ENCODE measurements at regions not wholly inside any gene's neighbourhood (a gene's known extent, or its start where the extent isn't known, plus 50 kb on each side); places are given as distances from the start of the nearest gene placed in this dataset.

DNA sequence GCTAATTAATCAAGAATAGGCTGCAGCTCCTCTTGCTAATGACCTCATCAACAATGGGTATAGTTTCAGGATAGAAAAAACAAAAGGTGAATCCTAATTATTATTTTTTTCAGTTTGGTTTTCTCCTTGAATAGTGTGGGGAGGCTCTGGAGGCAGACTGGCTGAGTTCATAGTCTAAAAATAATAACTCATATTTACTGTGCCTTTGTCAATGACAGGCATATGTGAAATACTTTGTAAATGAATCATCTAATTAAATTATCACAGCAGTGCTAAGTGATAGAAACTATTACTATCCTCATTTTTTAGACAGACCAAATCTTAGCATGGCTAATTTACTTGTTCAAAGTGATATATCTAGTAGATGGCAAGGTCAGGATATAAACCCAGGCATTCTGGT is 1261.0 kb upstream of the SLC10A2 start:
- no peak overlapping the region for H3K4me2 ChIP-seq (ENCODE audit: low read depth, low read length)
- H3K79me1 ChIP-seq (ENCODE audit: low read depth in 1 of 2, low read length in 2 of 2): no peaks in the 10 kb centered on the region
- H4K91ac ChIP-seq (ENCODE audit: insufficient read depth, low read depth, low read length): no peak overlapping the region
- H3K56ac ChIP-seq (ENCODE audit: extremely low read depth, insufficient read depth, low read length): no peak overlapping the region
- no peak overlapping the region for H2AK9ac ChIP-seq (replicated peaks; ENCODE audit: low read depth, low read length, poor library complexity)
- no peaks in the 10 kb centered on the region for H3K27me3 ChIP-seq (ENCODE audit: control insufficient read depth, insufficient read depth, low read length)
- BruUV-seq (replicated peaks): no TSS peak
- POLR2A ChIA-PET (ENCODE audit: unreplicated experiment): no interaction called here
- no peak overlapping the region for H2BK15ac ChIP-seq (ENCODE audit: low read depth, low read length)
- H2AK5ac ChIP-seq (ENCODE audit: low read depth, low read length): no peak overlapping the region
- H3K27ac ChIP-seq (ENCODE audit: insufficient read depth, low read length): no peak overlapping the region
- H3K18ac ChIP-seq (ENCODE audit: low read depth, low read length): no peak overlapping the region
- TF ChIP-seq SMC3 (IDR thresholded peaks at IDR 0.05; ENCODE audit: low read depth, low read length): no peak
- TF ChIP-seq RCOR1 (IDR thresholded peaks at IDR 0.05; ENCODE audit: insufficient replicate concordance, low read length): no peak
- no peak for TF ChIP-seq MAZ (IDR thresholded peaks at IDR 0.05; ENCODE audit: borderline replicate concordance, low read depth, low read length)
- no peak for TF ChIP-seq RFX5 (IDR thresholded peaks at IDR 0.05; ENCODE audit: low read depth, low read length)
- no peak for TF ChIP-seq NFE2L2 (IDR thresholded peaks at IDR 0.05; ENCODE audit: low read depth, low read length)
- TF ChIP-seq FOS (IDR thresholded peaks at IDR 0.05; ENCODE audit: low read depth, low read length): no peak
- TF ChIP-seq, protein P1, sequence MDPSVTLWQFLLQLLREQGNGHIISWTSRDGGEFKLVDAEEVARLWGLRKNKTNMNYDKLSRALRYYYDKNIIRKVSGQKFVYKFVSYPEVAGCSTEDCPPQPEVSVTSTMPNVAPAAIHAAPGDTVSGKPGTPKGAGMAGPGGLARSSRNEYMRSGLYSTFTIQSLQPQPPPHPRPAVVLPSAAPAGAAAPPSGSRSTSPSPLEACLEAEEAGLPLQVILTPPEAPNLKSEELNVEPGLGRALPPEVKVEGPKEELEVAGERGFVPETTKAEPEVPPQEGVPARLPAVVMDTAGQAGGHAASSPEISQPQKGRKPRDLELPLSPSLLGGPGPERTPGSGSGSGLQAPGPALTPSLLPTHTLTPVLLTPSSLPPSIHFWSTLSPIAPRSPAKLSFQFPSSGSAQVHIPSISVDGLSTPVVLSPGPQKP (IDR thresholded peaks at IDR 0.05; ENCODE audit: borderline replicate concordance, low read depth, low read length): no peak
- TF ChIP-seq POLR2A (IDR thresholded peaks at IDR 0.05; ENCODE audit: low read depth, low read length): no peak
- TF ChIP-seq CHD1 (IDR thresholded peaks at IDR 0.05; ENCODE audit: low read depth, low read length): no peak
- TF ChIP-seq, protein P2, sequence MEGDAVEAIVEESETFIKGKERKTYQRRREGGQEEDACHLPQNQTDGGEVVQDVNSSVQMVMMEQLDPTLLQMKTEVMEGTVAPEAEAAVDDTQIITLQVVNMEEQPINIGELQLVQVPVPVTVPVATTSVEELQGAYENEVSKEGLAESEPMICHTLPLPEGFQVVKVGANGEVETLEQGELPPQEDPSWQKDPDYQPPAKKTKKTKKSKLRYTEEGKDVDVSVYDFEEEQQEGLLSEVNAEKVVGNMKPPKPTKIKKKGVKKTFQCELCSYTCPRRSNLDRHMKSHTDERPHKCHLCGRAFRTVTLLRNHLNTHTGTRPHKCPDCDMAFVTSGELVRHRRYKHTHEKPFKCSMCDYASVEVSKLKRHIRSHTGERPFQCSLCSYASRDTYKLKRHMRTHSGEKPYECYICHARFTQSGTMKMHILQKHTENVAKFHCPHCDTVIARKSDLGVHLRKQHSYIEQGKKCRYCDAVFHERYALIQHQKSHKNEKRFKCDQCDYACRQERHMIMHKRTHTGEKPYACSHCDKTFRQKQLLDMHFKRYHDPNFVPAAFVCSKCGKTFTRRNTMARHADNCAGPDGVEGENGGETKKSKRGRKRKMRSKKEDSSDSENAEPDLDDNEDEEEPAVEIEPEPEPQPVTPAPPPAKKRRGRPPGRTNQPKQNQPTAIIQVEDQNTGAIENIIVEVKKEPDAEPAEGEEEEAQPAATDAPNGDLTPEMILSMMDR (conservative IDR thresholded peaks at IDR 0.05; ENCODE audit: low read depth, low read length): no peak
- no peak for TF ChIP-seq MAFK (IDR thresholded peaks at IDR 0.05; ENCODE audit: low read depth, low read length)
- no peak for TF ChIP-seq MXI1 (IDR thresholded peaks at IDR 0.05; ENCODE audit: borderline replicate concordance, low read depth, low read length)
- TF ChIP-seq CEBPB (IDR thresholded peaks at IDR 0.05; ENCODE audit: low read depth, low read length): no peak
- TF ChIP-seq, protein P3, sequence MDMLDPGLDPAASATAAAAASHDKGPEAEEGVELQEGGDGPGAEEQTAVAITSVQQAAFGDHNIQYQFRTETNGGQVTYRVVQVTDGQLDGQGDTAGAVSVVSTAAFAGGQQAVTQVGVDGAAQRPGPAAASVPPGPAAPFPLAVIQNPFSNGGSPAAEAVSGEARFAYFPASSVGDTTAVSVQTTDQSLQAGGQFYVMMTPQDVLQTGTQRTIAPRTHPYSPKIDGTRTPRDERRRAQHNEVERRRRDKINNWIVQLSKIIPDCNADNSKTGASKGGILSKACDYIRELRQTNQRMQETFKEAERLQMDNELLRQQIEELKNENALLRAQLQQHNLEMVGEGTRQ (IDR thresholded peaks at IDR 0.05; ENCODE audit: low read depth, low read length): no peak
- in situ Hi-C loops (cut with MboI; ENCODE audit: low sequenced_read_pairs) (no loop called here), dilution Hi-C loops (cut with HindIII; ENCODE audit: low sequenced_read_pairs, unreplicated experiment) (no loop called here), intact Hi-C loops (cut with micrococcal nuclease) (no loop called here)
- no peak overlapping the region for H3K4me3 ChIP-seq (ENCODE audit: insufficient read depth, low read depth, low read length)
- no peak overlapping the region for H2BK120ac ChIP-seq (ENCODE audit: low read depth, low read length)
- no peak overlapping the region for H2AFZ ChIP-seq (replicated peaks; ENCODE audit: low read length, poor library complexity)
- no peaks in the 10 kb centered on the region for H3K9me1 ChIP-seq (ENCODE audit: insufficient read depth, low read length)
- no peak overlapping the region for H3K4ac ChIP-seq (ENCODE audit: low read depth, low read length)
- no peak overlapping the region for H3K23ac ChIP-seq (ENCODE audit: low read depth, low read length)
- ATAC-seq (ENCODE audit: low read depth): no peak
- CTCF ChIA-PET: no interaction called here
- no peak overlapping the region for H4K5ac ChIP-seq (ENCODE audit: low read depth, low read length)
- H3K36me3 ChIP-seq (ENCODE audit: control insufficient read depth, insufficient read depth, low read length): no peaks in the 10 kb centered on the region
- no peaks in the 10 kb centered on the region for H4K20me1 ChIP-seq (ENCODE audit: insufficient read depth, low read length)
- no peaks in the 10 kb centered on the region for H3K9me3 ChIP-seq (ENCODE audit: control insufficient read depth, insufficient read depth, low read length)
- H3K9ac ChIP-seq (ENCODE audit: low read depth, low read length): no peak overlapping the region
- H3K14ac ChIP-seq (replicated peaks; ENCODE audit: low read depth, low read length): no peak overlapping the region
- no peak overlapping the region for H2BK5ac ChIP-seq (ENCODE audit: low read depth, low read length, poor library complexity, severe bottlenecking)
- H4K8ac ChIP-seq (ENCODE audit: low read depth in 2 of 2, low read length in 2 of 2): no peak overlapping the region
- no peaks in the 10 kb centered on the region for H3K4me1 ChIP-seq (ENCODE audit: control insufficient read depth, insufficient read depth, low read length)
- DNase-seq: no peak
- H2BK20ac ChIP-seq (ENCODE audit: low read depth, low read length): no peak overlapping the region

Measured in IMR-90 (cell line).